BLaER1 (cell line): ENCODE measurements at regions not wholly inside any gene's neighbourhood (a gene's known extent, or its start where the extent isn't known, plus 50 kb on each side); places are given as distances from the start of the nearest gene placed in this dataset.

ENCODE experiments used
- H3K27ac ChIP-seq: shearing (Covaris generic); formaldehyde crosslinking; 2 replicates; pipeline ENCODE4 v1.8.1; 2022
- H3K27me3 ChIP-seq: shearing (Covaris generic); formaldehyde crosslinking; 2 replicates; pipeline ENCODE4 v1.8.1; 2022
- H3K36me3 ChIP-seq: shearing (Covaris generic); formaldehyde crosslinking; 2 replicates; pipeline ENCODE4 v1.8.1; 2022
- H3K4me1 ChIP-seq: shearing (Covaris generic); formaldehyde crosslinking; 2 replicates; pipeline ENCODE4 v1.8.1; 2022
- H3K4me2 ChIP-seq: shearing (Covaris generic); formaldehyde crosslinking; 2 replicates; pipeline ENCODE4 v1.8.1; 2022
- H3K4me3 ChIP-seq: shearing (Covaris generic); formaldehyde crosslinking; 2 replicates; pipeline ENCODE4 v1.8.1; 2022
- H3K9ac ChIP-seq: shearing (Covaris generic); formaldehyde crosslinking; 2 replicates; pipeline ENCODE4 v1.8.1; 2022
- H3K9me3 ChIP-seq: shearing (Covaris generic); formaldehyde crosslinking; 2 replicates; pipeline ENCODE4 v1.8.1; 2022
- H4K20me1 ChIP-seq: shearing (Covaris generic); formaldehyde crosslinking; 2 replicates; pipeline ENCODE4 v1.8.1; 2022
- Cebpa-rat ChIP-seq: shearing (Covaris generic); IDR thresholded peaks from 2 replicates; pipeline ENCODE4 v1.8.1; 2022

DNA sequence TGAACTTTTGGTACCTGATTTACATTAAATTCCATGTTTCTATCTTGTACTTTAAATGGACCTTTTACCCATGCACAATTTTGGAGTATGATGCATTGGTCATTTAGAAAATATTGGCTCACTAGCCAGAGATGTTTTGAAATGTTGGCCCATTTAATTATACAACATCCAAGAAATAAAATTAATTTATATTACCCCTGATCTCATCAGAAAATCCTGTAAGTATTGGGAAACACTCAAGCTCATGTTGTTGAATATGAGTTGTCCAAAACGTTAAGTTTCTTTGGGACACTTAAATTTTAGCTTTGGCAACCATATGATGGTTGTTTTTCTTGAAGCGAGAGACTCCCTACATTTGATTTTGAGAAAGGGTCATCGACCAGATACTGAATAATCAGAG is 492.7 kb downstream of the RPS24 start:
- Histone ChIP-seq H4K20me1 (no peaks in the 10 kb centered on the region), H3K27ac (no peak overlapping the region), H3K27me3 (no peaks in the 10 kb centered on the region), H3K36me3 (no peaks in the 10 kb centered on the region), H3K4me2 (no peak overlapping the region), H3K9ac (no peak overlapping the region), H3K4me1 (peaks cover 2% of the 10 kb centered on the region), H3K9me3 (no peaks in the 10 kb centered on the region), H3K4me3 (no peak overlapping the region)
- no peak for TF ChIP-seq Cebpa-rat

- no peaks in the 10 kb centered on the region for H3K36me3 ChIP-seq
- H3K27ac ChIP-seq = no peak overlapping the region
- H3K9ac ChIP-seq = no peak overlapping the region
- TF ChIP-seq Cebpa-rat = no peak
- H3K4me2 ChIP-seq = no peak overlapping the region
- H3K27me3 ChIP-seq = no peaks in the 10 kb centered on the region
- peaks cover 7% of the 10 kb centered on the region for H3K4me1 ChIP-seq
- H4K20me1 ChIP-seq = no peaks in the 10 kb centered on the region
- no peak overlapping the region for H3K4me3 ChIP-seq
- no peaks in the 10 kb centered on the region for H3K9me3 ChIP-seq
These were observed 493.6 kb downstream of the RPS24 start for GRCh38 chr10:78527296-78527695.

DNA sequence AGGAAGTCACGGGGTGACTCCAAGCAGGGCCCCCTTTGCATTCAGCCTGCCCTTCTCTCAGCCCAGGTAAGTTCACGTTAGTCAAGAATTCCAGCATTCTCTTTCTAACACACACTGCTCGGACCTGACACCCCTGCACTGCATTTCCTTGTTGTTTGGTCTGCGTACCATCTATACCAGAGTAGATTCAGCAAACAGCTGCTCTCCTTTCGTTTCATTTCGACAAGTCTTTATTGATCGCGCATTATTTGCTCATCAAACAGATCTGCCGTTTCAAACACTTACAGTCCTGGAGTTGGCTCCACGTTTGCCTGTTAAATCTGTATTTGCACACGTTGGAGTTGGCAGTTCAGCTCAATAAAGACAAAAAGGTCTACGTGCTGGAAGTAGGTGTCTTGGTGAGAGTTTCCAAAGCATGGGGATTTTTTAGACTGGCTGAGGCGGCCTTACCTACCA is 495.1 kb downstream of the RPS24 start:
- Histone ChIP-seq H3K27ac (no peak overlapping the region), H3K4me2 (no peak overlapping the region), H3K4me3 (no peak overlapping the region), H3K36me3 (no peaks in the 10 kb centered on the region), H3K4me1 (peaks cover 7% of the 10 kb centered on the region), H3K27me3 (no peaks in the 10 kb centered on the region), H4K20me1 (no peaks in the 10 kb centered on the region), H3K9ac (no peak overlapping the region), H3K9me3 (no peaks in the 10 kb centered on the region)
- no peak for TF ChIP-seq Cebpa-rat

GRCh38 chr10:78529262-78529661 is 495.6 kb downstream of the RPS24 start:
- Histone ChIP-seq H3K27ac (no peak overlapping the region), H3K4me3 (no peak overlapping the region), H4K20me1 (no peaks in the 10 kb centered on the region), H3K9ac (no peak overlapping the region), H3K4me2 (no peak overlapping the region), H3K27me3 (no peaks in the 10 kb centered on the region), H3K36me3 (no peaks in the 10 kb centered on the region), H3K4me1 (peaks cover 7% of the 10 kb centered on the region), H3K9me3 (no peaks in the 10 kb centered on the region)
- no peak for TF ChIP-seq Cebpa-rat

- H3K27ac ChIP-seq = no peak overlapping the region
- H3K4me2 ChIP-seq = peak overlapping the region; percentile 32
- no peak overlapping the region for H3K9ac ChIP-seq
- no peaks in the 10 kb centered on the region for H3K27me3 ChIP-seq
- H4K20me1 ChIP-seq = no peaks in the 10 kb centered on the region
- peaks cover 7% of the 10 kb centered on the region for H3K4me1 ChIP-seq
- no peak overlapping the region for H3K4me3 ChIP-seq
- TF ChIP-seq Cebpa-rat = no peak
- no peaks in the 10 kb centered on the region for H3K36me3 ChIP-seq
- H3K9me3 ChIP-seq = no peaks in the 10 kb centered on the region
These were observed 497.4 kb downstream of the RPS24 start for GRCh38 chr10:78531088-78531487.

- Histone ChIP-seq H3K9me3 (no peaks in the 10 kb centered on the region), H3K4me3 (no peak overlapping the region), H3K27ac (no peak overlapping the region), H3K36me3 (no peaks in the 10 kb centered on the region), H3K9ac (no peak overlapping the region), H3K4me1 (peaks cover 7% of the 10 kb centered on the region), H3K4me2 (no peak overlapping the region), H4K20me1 (no peaks in the 10 kb centered on the region), H3K27me3 (no peaks in the 10 kb centered on the region)
- no peak for TF ChIP-seq Cebpa-rat
These were observed 498.9 kb downstream of the RPS24 start for GRCh38 chr10:78532480-78533042.

GRCh38 chr10:78533098-78533497 is 499.4 kb downstream of the RPS24 start:
- no peak for TF ChIP-seq Cebpa-rat
- no peak overlapping the region for H3K27ac ChIP-seq
- H3K27me3 ChIP-seq = no peaks in the 10 kb centered on the region
- no peaks in the 10 kb centered on the region for H4K20me1 ChIP-seq
- no peaks in the 10 kb centered on the region for H3K9me3 ChIP-seq
- H3K4me2 ChIP-seq = no peak overlapping the region
- H3K36me3 ChIP-seq = no peaks in the 10 kb centered on the region
- H3K9ac ChIP-seq = no peak overlapping the region
- H3K4me3 ChIP-seq = no peak overlapping the region
- peaks cover 7% of the 10 kb centered on the region for H3K4me1 ChIP-seq

- Histone ChIP-seq H3K36me3 (no peaks in the 10 kb centered on the region), H3K4me2 (no peak overlapping the region), H4K20me1 (no peaks in the 10 kb centered on the region), H3K4me1 (peaks cover 7% of the 10 kb centered on the region), H3K9ac (no peak overlapping the region), H3K9me3 (no peaks in the 10 kb centered on the region), H3K27ac (no peak overlapping the region), H3K4me3 (no peak overlapping the region), H3K27me3 (no peaks in the 10 kb centered on the region)
- no peak for TF ChIP-seq Cebpa-rat
These were observed 500.1 kb downstream of the RPS24 start for GRCh38 chr10:78533776-78534175.

GRCh38 chr10:78535716-78536218 is 502.1 kb downstream of the RPS24 start:
- H3K4me2 ChIP-seq = no peak overlapping the region
- H3K36me3 ChIP-seq = no peaks in the 10 kb centered on the region
- H3K9ac ChIP-seq = no peak overlapping the region
- no peaks in the 10 kb centered on the region for H3K9me3 ChIP-seq
- TF ChIP-seq Cebpa-rat = no peak
- H3K4me1 ChIP-seq = peaks cover 7% of the 10 kb centered on the region
- H3K27ac ChIP-seq = no peak overlapping the region
- H4K20me1 ChIP-seq = no peaks in the 10 kb centered on the region
- no peak overlapping the region for H3K4me3 ChIP-seq
- H3K27me3 ChIP-seq = no peaks in the 10 kb centered on the region

DNA sequence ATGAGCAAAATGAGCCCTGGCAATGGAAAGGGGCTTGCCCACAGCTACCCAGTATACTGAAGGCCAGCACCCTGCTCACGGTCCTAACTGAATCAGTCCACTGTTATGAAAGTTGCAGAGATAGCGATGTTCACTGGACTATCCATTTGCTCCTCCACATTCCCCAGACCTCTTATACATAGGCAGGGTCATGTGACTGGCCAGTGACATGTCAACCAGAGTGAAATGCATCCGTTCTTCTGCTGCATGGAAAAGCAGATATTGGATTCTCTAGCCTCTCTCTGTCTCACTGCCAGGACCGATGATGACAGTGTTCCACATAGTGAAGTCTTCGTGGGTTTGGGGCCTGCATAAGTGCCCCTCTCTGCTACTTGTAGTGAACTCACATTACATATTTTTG is 503.4 kb downstream of the RPS24 start:
- H4K20me1 ChIP-seq = no peaks in the 10 kb centered on the region
- H3K27ac ChIP-seq = no peak overlapping the region
- no peak for TF ChIP-seq Cebpa-rat
- H3K36me3 ChIP-seq = no peaks in the 10 kb centered on the region
- H3K9me3 ChIP-seq = no peaks in the 10 kb centered on the region
- H3K9ac ChIP-seq = no peak overlapping the region
- no peaks in the 10 kb centered on the region for H3K27me3 ChIP-seq
- H3K4me1 ChIP-seq = no peaks in the 10 kb centered on the region
- no peak overlapping the region for H3K4me2 ChIP-seq
- no peak overlapping the region for H3K4me3 ChIP-seq
